HL-60 (cell line): ENCODE measurements at regions not wholly inside any gene's neighbourhood (a gene's known extent, or its start where the extent isn't known, plus 50 kb on each side); places are given as distances from the start of the nearest gene placed in this dataset.

Source experiments
- DNase-seq, 2 experiments: peaks; one replicate each; pipeline ENCODE4 v3.0.0-alpha.2; 2010 to 2020; ENCODE audit warnings: low read depth in 1 of 2, low spot score in 1 of 2
- H3K27ac ChIP-seq: fragments of 250-450 bp; sonication (Bioruptor Pico); replicated peaks from 2 replicates; pipeline ENCODE4 v1.5.1; 2020; ENCODE audit warnings: mild to moderate bottlenecking, moderate library complexity
- H3K27me3 ChIP-seq: fragments of 250-450 bp; sonication (Bioruptor Pico); 2 replicates; pipeline ENCODE4 v1.5.1; 2021; ENCODE audit warnings: mild to moderate bottlenecking, moderate library complexity; ENCODE audit not compliant: insufficient read depth, poor library complexity, severe bottlenecking
- H3K4me3 ChIP-seq: replicated peaks from 2 replicates; pipeline ENCODE4 v1.5.1; 2011; ENCODE audit warnings: mild to moderate bottlenecking, control low read depth, low read length; ENCODE audit not compliant: insufficient read depth
- GABPA ChIP-seq: IDR thresholded peaks from 2 replicates; pipeline ENCODE4 v1.6.1; 2012; ENCODE audit warnings: low read depth
- POLR2AphosphoS5 ChIP-seq: IDR thresholded peaks from 2 replicates; pipeline ENCODE4 v1.6.1; 2012; ENCODE audit warnings: low read depth
- SPI1 ChIP-seq: IDR thresholded peaks from 2 replicates; pipeline ENCODE4 v1.6.1; 2012; ENCODE audit warnings: low read depth, mild to moderate bottlenecking, borderline replicate concordance
- TF ChIP-seq, protein P1 (sequence below): IDR thresholded peaks from one replicate; pipeline ENCODE4 v1.5.1; 2011; ENCODE audit warnings: low read length, control low read depth, inconsistent platforms; ENCODE audit not compliant: insufficient read depth
- TF ChIP-seq, protein P2 (sequence below): IDR thresholded peaks from 2 replicates; pipeline ENCODE4 v1.6.1; 2012; ENCODE audit warnings: low read depth; ENCODE audit not compliant: insufficient replicate concordance

DNA sequence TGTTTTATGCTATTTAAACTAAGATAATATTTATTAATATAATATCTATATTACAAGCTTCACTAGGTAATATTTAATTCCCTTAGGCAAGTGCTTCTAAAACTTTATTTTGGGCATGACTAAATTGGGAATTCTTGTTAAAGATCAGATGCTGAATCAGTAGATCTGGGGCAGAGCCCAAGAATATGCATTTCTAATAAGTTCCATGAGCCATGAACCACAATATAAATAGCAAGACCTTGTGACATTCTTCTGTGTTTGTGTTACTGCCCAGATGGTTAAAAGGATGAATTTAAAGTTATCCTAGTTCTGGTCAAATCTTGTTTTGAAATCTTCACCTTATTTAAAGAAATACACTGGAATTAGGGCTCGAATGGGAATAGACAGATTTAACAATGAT is 258.4 kb upstream of the CACNA2D1 start:
- Histone ChIP-seq H3K4me3 (no peak overlapping the region), H3K27me3 (no peaks in the 10 kb centered on the region), H3K27ac (no peak overlapping the region)
- TF ChIP-seq, protein P1, sequence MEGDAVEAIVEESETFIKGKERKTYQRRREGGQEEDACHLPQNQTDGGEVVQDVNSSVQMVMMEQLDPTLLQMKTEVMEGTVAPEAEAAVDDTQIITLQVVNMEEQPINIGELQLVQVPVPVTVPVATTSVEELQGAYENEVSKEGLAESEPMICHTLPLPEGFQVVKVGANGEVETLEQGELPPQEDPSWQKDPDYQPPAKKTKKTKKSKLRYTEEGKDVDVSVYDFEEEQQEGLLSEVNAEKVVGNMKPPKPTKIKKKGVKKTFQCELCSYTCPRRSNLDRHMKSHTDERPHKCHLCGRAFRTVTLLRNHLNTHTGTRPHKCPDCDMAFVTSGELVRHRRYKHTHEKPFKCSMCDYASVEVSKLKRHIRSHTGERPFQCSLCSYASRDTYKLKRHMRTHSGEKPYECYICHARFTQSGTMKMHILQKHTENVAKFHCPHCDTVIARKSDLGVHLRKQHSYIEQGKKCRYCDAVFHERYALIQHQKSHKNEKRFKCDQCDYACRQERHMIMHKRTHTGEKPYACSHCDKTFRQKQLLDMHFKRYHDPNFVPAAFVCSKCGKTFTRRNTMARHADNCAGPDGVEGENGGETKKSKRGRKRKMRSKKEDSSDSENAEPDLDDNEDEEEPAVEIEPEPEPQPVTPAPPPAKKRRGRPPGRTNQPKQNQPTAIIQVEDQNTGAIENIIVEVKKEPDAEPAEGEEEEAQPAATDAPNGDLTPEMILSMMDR = no peak
- TF ChIP-seq POLR2AphosphoS5 = no peak
- TF ChIP-seq SPI1 = no peak
- no peak for TF ChIP-seq GABPA
- TF ChIP-seq, protein P2, sequence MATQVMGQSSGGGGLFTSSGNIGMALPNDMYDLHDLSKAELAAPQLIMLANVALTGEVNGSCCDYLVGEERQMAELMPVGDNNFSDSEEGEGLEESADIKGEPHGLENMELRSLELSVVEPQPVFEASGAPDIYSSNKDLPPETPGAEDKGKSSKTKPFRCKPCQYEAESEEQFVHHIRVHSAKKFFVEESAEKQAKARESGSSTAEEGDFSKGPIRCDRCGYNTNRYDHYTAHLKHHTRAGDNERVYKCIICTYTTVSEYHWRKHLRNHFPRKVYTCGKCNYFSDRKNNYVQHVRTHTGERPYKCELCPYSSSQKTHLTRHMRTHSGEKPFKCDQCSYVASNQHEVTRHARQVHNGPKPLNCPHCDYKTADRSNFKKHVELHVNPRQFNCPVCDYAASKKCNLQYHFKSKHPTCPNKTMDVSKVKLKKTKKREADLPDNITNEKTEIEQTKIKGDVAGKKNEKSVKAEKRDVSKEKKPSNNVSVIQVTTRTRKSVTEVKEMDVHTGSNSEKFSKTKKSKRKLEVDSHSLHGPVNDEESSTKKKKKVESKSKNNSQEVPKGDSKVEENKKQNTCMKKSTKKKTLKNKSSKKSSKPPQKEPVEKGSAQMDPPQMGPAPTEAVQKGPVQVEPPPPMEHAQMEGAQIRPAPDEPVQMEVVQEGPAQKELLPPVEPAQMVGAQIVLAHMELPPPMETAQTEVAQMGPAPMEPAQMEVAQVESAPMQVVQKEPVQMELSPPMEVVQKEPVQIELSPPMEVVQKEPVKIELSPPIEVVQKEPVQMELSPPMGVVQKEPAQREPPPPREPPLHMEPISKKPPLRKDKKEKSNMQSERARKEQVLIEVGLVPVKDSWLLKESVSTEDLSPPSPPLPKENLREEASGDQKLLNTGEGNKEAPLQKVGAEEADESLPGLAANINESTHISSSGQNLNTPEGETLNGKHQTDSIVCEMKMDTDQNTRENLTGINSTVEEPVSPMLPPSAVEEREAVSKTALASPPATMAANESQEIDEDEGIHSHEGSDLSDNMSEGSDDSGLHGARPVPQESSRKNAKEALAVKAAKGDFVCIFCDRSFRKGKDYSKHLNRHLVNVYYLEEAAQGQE = no peak
- no peak for DNase-seq

DNA sequence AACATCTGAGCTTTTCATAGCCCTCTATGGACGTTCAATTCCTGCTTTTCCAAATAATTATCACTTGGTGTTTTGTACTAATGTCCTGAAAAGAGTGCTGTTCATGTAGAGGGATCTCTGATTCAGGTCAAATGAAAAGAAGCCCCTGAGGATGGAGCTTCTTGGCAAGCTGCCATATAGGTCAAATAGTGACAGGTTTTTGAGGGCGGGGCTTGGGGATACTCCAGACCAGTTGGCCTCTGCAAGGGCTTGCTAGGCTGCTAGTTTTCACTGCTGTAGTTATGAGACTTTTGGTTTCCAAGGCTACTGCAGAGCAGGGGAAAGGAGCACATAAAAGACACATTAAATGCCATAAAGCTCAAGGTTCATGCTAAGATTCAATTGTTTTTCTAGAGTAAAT is 257.2 kb upstream of the CACNA2D1 start:
- TF ChIP-seq SPI1 = no peak
- TF ChIP-seq, protein P1 = no peak
- no peak for TF ChIP-seq GABPA
- no peak for TF ChIP-seq POLR2AphosphoS5
- TF ChIP-seq, protein P2 = no peak
- Histone ChIP-seq H3K27me3 (no peaks in the 10 kb centered on the region), H3K4me3 (no peak overlapping the region), H3K27ac (no peak overlapping the region)
- DNase-seq = no peak

DNA sequence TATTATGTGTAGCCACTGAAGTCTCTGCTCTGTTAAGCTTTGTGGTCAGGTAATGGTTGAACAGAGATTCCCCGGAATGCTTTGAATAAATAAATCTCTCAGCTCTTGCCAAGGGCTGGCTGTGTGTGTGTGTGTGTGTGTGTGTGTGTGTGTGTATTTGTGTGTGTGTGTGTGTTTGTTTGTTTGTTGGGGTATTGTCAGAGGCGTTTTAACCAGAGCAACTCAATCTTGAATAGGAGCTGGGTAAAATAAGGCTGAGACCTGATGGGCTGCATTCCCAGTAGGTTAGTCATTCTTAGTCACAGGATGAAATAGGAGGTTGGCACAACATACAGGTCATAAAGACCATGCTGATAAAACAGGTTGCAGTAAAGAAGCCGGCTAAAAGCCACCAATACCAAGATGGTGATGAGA is 256.2 kb upstream of the CACNA2D1 start:
- no peak overlapping the region for H3K4me3 ChIP-seq
- H3K27ac ChIP-seq = no peak overlapping the region
- DNase-seq = no peak
- TF ChIP-seq, protein P1 = no peak
- no peak for TF ChIP-seq SPI1
- no peak for TF ChIP-seq GABPA
- TF ChIP-seq, protein P2 = no peak
- TF ChIP-seq POLR2AphosphoS5 = no peak
- no peaks in the 10 kb centered on the region for H3K27me3 ChIP-seq
